ENCODE measurements at regions not wholly inside any gene's neighbourhood (a gene's known extent, or its start where the extent isn't known, plus 50 kb on each side); places are given as distances from the start of the nearest gene placed in this dataset.

GRCh38 chr11:134978388-134979088, 566.5 kb upstream of the B3GAT1 start:
- no peaks in the 10 kb centered on the region for H3F3A ChIP-seq (ENCODE audit: insufficient read depth, low read length)
- TF ChIP-seq CTCF (IDR thresholded peaks at IDR 0.05; ENCODE audit: low read length) = peak; percentile 26
- no peak for TF ChIP-seq EZH2 (IDR thresholded peaks at IDR 0.05; ENCODE audit: borderline replicate concordance, low read length)
- no peaks in the 10 kb centered on the region for H3K4me1 ChIP-seq (ENCODE audit: insufficient read depth, low read length, severe bottlenecking)
- H3K4me2 ChIP-seq (ENCODE audit: low read length) = no peak overlapping the region
- H4K20me1 ChIP-seq (ENCODE audit: insufficient read depth, low read length) = no peaks in the 10 kb centered on the region
- H3K79me2 ChIP-seq (ENCODE audit: insufficient read depth, low read length) = no peaks in the 10 kb centered on the region
- H3K9me3 ChIP-seq (ENCODE audit: low read length) = no peaks in the 10 kb centered on the region
- H3K9me2 ChIP-seq (ENCODE audit: low read depth, low read length) = no peaks in the 10 kb centered on the region
- no peaks in the 10 kb centered on the region for H3K27me3 ChIP-seq (ENCODE audit: insufficient read depth, low read length)
- no peaks in the 10 kb centered on the region for H3K36me3 ChIP-seq (ENCODE audit: insufficient read depth, low read length)
- H3K9ac ChIP-seq (ENCODE audit: low read length) = no peak overlapping the region
- no peak overlapping the region for H3K4me3 ChIP-seq (ENCODE audit: low read depth, low read length, poor library complexity, severe bottlenecking)
- no peak overlapping the region for H3K27ac ChIP-seq (ENCODE audit: low read depth, low read length, poor library complexity, severe bottlenecking)
- H2AFZ ChIP-seq (ENCODE audit: low read length) = no peak overlapping the region

GRCh38 chr11:134976551-134976950, 564.5 kb upstream of the B3GAT1 start:
- H3K4me1 ChIP-seq (ENCODE audit: insufficient read depth, low read length, severe bottlenecking) = no peaks in the 10 kb centered on the region
- H3K4me3 ChIP-seq (ENCODE audit: low read depth, low read length, poor library complexity, severe bottlenecking) = no peak overlapping the region
- H3K9me2 ChIP-seq (ENCODE audit: low read depth, low read length) = no peaks in the 10 kb centered on the region
- no peaks in the 10 kb centered on the region for H3K36me3 ChIP-seq (ENCODE audit: insufficient read depth, low read length)
- H3F3A ChIP-seq (ENCODE audit: insufficient read depth, low read length) = no peaks in the 10 kb centered on the region
- H3K9me3 ChIP-seq (ENCODE audit: low read length) = no peaks in the 10 kb centered on the region
- no peak overlapping the region for H3K27ac ChIP-seq (ENCODE audit: low read depth, low read length, poor library complexity, severe bottlenecking)
- H3K27me3 ChIP-seq (ENCODE audit: insufficient read depth, low read length) = no peaks in the 10 kb centered on the region
- no peak overlapping the region for H3K9ac ChIP-seq (ENCODE audit: low read length)
- H4K20me1 ChIP-seq (ENCODE audit: insufficient read depth, low read length) = no peaks in the 10 kb centered on the region
- H3K4me2 ChIP-seq (ENCODE audit: low read length) = no peak overlapping the region
- no peak overlapping the region for H2AFZ ChIP-seq (ENCODE audit: low read length)
- TF ChIP-seq EZH2 (IDR thresholded peaks at IDR 0.05; ENCODE audit: borderline replicate concordance, low read length) = no peak
- no peak for TF ChIP-seq CTCF (IDR thresholded peaks at IDR 0.05; ENCODE audit: low read length)
- no peaks in the 10 kb centered on the region for H3K79me2 ChIP-seq (ENCODE audit: insufficient read depth, low read length)

GRCh38 chr11:134975866-134976376, 563.9 kb upstream of the B3GAT1 start:
- H3K9me3 ChIP-seq (ENCODE audit: low read length) = no peaks in the 10 kb centered on the region
- H3K27me3 ChIP-seq (ENCODE audit: insufficient read depth, low read length) = no peaks in the 10 kb centered on the region
- no peak overlapping the region for H3K4me2 ChIP-seq (ENCODE audit: low read length)
- H3K4me3 ChIP-seq (ENCODE audit: low read depth, low read length, poor library complexity, severe bottlenecking) = no peak overlapping the region
- no peaks in the 10 kb centered on the region for H3K79me2 ChIP-seq (ENCODE audit: insufficient read depth, low read length)
- H3F3A ChIP-seq (ENCODE audit: insufficient read depth, low read length) = no peaks in the 10 kb centered on the region
- H2AFZ ChIP-seq (ENCODE audit: low read length) = no peak overlapping the region
- no peaks in the 10 kb centered on the region for H3K36me3 ChIP-seq (ENCODE audit: insufficient read depth, low read length)
- H3K27ac ChIP-seq (ENCODE audit: low read depth, low read length, poor library complexity, severe bottlenecking) = no peak overlapping the region
- no peaks in the 10 kb centered on the region for H4K20me1 ChIP-seq (ENCODE audit: insufficient read depth, low read length)
- TF ChIP-seq EZH2 (IDR thresholded peaks at IDR 0.05; ENCODE audit: borderline replicate concordance, low read length) (no peak), CTCF (IDR thresholded peaks at IDR 0.05; ENCODE audit: low read length) (no peak)
- H3K4me1 ChIP-seq (ENCODE audit: insufficient read depth, low read length, severe bottlenecking) = no peaks in the 10 kb centered on the region
- no peak overlapping the region for H3K9ac ChIP-seq (ENCODE audit: low read length)
- H3K9me2 ChIP-seq (ENCODE audit: low read depth, low read length) = no peaks in the 10 kb centered on the region

All from OCI-LY1 (cell line).